ENCODE measurements at regions not wholly inside any gene's neighbourhood (a gene's known extent, or its start where the extent isn't known, plus 50 kb on each side); places are given as distances from the start of the nearest gene placed in this dataset.

GRCh38 chr2:111678651-111679050, 205.3 kb downstream of the ANAPC1 start:
- TF ChIP-seq PAX5 (IDR thresholded peaks at IDR 0.05; ENCODE audit: insufficient read depth, low read length, severe bottlenecking), result no peak
- no peak for TF ChIP-seq SPI1 (IDR thresholded peaks at IDR 0.05; ENCODE audit: low read depth, low read length)
- no peak for TF ChIP-seq POLR2A (IDR thresholded peaks at IDR 0.05; ENCODE audit: low read depth, low read length)
- no peak for TF ChIP-seq POU2F2 (IDR thresholded peaks at IDR 0.05; ENCODE audit: low read depth, low read length)
- no peak for TF ChIP-seq POLR2AphosphoS5 (IDR thresholded peaks at IDR 0.05; ENCODE audit: low read depth, low read length)
- no peak for TF ChIP-seq TAF1 (IDR thresholded peaks at IDR 0.05; ENCODE audit: low read depth, low read length)
- FAIRE-seq (no peak), DNase-seq (ENCODE audit: insufficient read length, low spot score) (no peak)

DNA sequence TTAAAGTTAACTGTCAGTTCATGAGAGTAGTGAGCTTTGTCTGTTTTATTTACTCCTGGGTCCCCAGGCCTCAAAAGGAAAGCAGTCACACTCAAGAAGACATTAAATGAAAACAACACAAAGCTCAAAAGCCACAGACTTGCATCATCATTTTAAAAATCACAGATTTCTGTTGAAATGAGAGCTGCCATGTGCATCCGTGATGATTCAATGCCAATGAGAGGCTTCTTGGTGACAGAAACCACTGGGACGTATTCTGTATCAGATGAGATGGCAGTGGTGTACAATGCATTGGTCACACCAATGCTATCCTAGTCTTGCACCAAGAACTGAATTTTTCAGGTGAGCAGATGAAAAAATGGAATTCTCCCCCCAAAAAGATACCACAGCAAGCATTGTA, 204.8 kb downstream of the ANAPC1 start:
- TF ChIP-seq POLR2AphosphoS5 (IDR thresholded peaks at IDR 0.05; ENCODE audit: low read depth, low read length), result no peak
- no peak for TF ChIP-seq POU2F2 (IDR thresholded peaks at IDR 0.05; ENCODE audit: low read depth, low read length)
- TF ChIP-seq TAF1 (IDR thresholded peaks at IDR 0.05; ENCODE audit: low read depth, low read length), result no peak
- TF ChIP-seq POLR2A (IDR thresholded peaks at IDR 0.05; ENCODE audit: low read depth, low read length), result no peak
- no peak for TF ChIP-seq SPI1 (IDR thresholded peaks at IDR 0.05; ENCODE audit: low read depth, low read length)
- TF ChIP-seq PAX5 (IDR thresholded peaks at IDR 0.05; ENCODE audit: insufficient read depth, low read length, severe bottlenecking), result no peak
- no peak for DNase-seq (ENCODE audit: insufficient read length, low spot score)
- FAIRE-seq, result no peak

GRCh38 chr2:111684611-111685010, 199.4 kb downstream of the ANAPC1 start:
- no peak for DNase-seq (ENCODE audit: insufficient read length, low spot score)
- no peak for FAIRE-seq
- no peak for TF ChIP-seq POLR2AphosphoS5 (IDR thresholded peaks at IDR 0.05; ENCODE audit: low read depth, low read length)
- TF ChIP-seq TAF1 (IDR thresholded peaks at IDR 0.05; ENCODE audit: low read depth, low read length), result no peak
- TF ChIP-seq SPI1 (IDR thresholded peaks at IDR 0.05; ENCODE audit: low read depth, low read length), result no peak
- no peak for TF ChIP-seq POU2F2 (IDR thresholded peaks at IDR 0.05; ENCODE audit: low read depth, low read length)
- TF ChIP-seq POLR2A (IDR thresholded peaks at IDR 0.05; ENCODE audit: low read depth, low read length), result no peak
- no peak for TF ChIP-seq PAX5 (IDR thresholded peaks at IDR 0.05; ENCODE audit: insufficient read depth, low read length, severe bottlenecking)

DNA sequence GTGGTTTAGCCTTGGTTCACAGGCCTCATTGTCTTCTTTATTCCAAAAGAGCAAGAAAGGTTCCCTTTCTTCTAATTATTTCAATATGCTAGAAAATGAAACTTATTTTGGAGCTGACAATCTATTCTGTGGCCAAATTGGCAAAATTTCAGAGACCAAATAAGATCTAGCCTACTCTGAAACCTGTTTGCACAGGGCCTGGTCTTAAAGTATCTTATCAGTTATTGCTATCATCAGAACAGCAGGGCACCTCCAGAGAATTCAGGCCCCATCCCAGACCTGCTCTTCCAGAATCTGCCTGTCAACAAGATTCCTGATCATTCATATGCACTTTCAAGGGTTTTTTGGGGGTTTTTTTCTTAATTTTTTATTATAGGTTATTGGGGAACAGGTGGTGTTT, 198.7 kb downstream of the ANAPC1 start:
- TF ChIP-seq POLR2AphosphoS5 (IDR thresholded peaks at IDR 0.05; ENCODE audit: low read depth, low read length), result no peak
- TF ChIP-seq PAX5 (IDR thresholded peaks at IDR 0.05; ENCODE audit: insufficient read depth, low read length, severe bottlenecking), result no peak
- no peak for TF ChIP-seq POU2F2 (IDR thresholded peaks at IDR 0.05; ENCODE audit: low read depth, low read length)
- TF ChIP-seq TAF1 (IDR thresholded peaks at IDR 0.05; ENCODE audit: low read depth, low read length), result no peak
- TF ChIP-seq POLR2A (IDR thresholded peaks at IDR 0.05; ENCODE audit: low read depth, low read length), result no peak
- TF ChIP-seq SPI1 (IDR thresholded peaks at IDR 0.05; ENCODE audit: low read depth, low read length), result no peak
- no peak for DNase-seq (ENCODE audit: insufficient read length, low spot score)
- no peak for FAIRE-seq

DNA sequence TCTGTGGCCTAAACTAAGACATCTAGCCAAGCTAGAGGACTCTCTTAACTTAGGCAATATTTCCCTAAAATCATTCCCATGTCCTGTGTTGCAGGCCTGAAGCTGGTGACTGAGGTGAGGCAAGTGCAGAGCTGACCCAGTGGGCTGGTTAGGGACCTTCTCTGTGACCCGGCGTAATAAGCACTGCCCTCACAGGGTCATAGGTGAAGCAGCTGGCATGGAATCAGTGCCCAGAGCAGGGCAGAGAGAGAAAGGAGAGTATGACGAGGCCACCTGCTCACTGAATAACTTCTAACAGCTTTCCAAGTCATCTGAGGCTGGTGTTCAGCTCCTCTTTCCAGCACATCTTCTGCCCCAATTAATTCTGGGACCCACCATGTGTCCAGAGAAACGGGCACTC, 197.0 kb downstream of the ANAPC1 start:
- FAIRE-seq (no peak), DNase-seq (ENCODE audit: insufficient read length, low spot score) (no peak)

GRCh38 chr2:111687911-111688310, 196.1 kb downstream of the ANAPC1 start:
- no peak for DNase-seq (ENCODE audit: insufficient read length, low spot score)
- TF ChIP-seq TAF1 (IDR thresholded peaks at IDR 0.05; ENCODE audit: low read depth, low read length) (no peak), SPI1 (IDR thresholded peaks at IDR 0.05; ENCODE audit: low read depth, low read length) (no peak), POLR2A (IDR thresholded peaks at IDR 0.05; ENCODE audit: low read depth, low read length) (no peak), PAX5 (IDR thresholded peaks at IDR 0.05; ENCODE audit: insufficient read depth, low read length, severe bottlenecking) (no peak)
- FAIRE-seq, result no peak

More for the DNA sequence above, 197.0 kb downstream of the ANAPC1 start:
- TF ChIP-seq POLR2AphosphoS5 (IDR thresholded peaks at IDR 0.05; ENCODE audit: low read depth, low read length), result no peak
- no peak for TF ChIP-seq SPI1 (IDR thresholded peaks at IDR 0.05; ENCODE audit: low read depth, low read length)
- no peak for TF ChIP-seq POU2F2 (IDR thresholded peaks at IDR 0.05; ENCODE audit: low read depth, low read length)
- no peak for TF ChIP-seq PAX5 (IDR thresholded peaks at IDR 0.05; ENCODE audit: insufficient read depth, low read length, severe bottlenecking)
- TF ChIP-seq TAF1 (IDR thresholded peaks at IDR 0.05; ENCODE audit: low read depth, low read length), result no peak
- no peak for TF ChIP-seq POLR2A (IDR thresholded peaks at IDR 0.05; ENCODE audit: low read depth, low read length)

- DNase-seq (ENCODE audit: insufficient read length, low spot score) (no peak), FAIRE-seq (no peak)
- TF ChIP-seq POU2F2 (IDR thresholded peaks at IDR 0.05; ENCODE audit: low read depth, low read length) (no peak), SPI1 (IDR thresholded peaks at IDR 0.05; ENCODE audit: low read depth, low read length) (no peak), PAX5 (IDR thresholded peaks at IDR 0.05; ENCODE audit: insufficient read depth, low read length, severe bottlenecking) (no peak), POLR2AphosphoS5 (IDR thresholded peaks at IDR 0.05; ENCODE audit: low read depth, low read length) (no peak), TAF1 (IDR thresholded peaks at IDR 0.05; ENCODE audit: low read depth, low read length) (no peak), POLR2A (IDR thresholded peaks at IDR 0.05; ENCODE audit: low read depth, low read length) (no peak)
Observed at GRCh38 chr2:111688482-111688881, 195.5 kb downstream of the ANAPC1 start.

- TF ChIP-seq POLR2AphosphoS5 (IDR thresholded peaks at IDR 0.05; ENCODE audit: low read depth, low read length) (no peak), POLR2A (IDR thresholded peaks at IDR 0.05; ENCODE audit: low read depth, low read length) (no peak), POU2F2 (IDR thresholded peaks at IDR 0.05; ENCODE audit: low read depth, low read length) (no peak), SPI1 (IDR thresholded peaks at IDR 0.05; ENCODE audit: low read depth, low read length) (no peak), TAF1 (IDR thresholded peaks at IDR 0.05; ENCODE audit: low read depth, low read length) (no peak), PAX5 (IDR thresholded peaks at IDR 0.05; ENCODE audit: insufficient read depth, low read length, severe bottlenecking) (no peak)
- DNase-seq (ENCODE audit: insufficient read length, low spot score) (no peak), FAIRE-seq (no peak)
Observed at GRCh38 chr2:111689174-111689573, 194.8 kb downstream of the ANAPC1 start.

DNA sequence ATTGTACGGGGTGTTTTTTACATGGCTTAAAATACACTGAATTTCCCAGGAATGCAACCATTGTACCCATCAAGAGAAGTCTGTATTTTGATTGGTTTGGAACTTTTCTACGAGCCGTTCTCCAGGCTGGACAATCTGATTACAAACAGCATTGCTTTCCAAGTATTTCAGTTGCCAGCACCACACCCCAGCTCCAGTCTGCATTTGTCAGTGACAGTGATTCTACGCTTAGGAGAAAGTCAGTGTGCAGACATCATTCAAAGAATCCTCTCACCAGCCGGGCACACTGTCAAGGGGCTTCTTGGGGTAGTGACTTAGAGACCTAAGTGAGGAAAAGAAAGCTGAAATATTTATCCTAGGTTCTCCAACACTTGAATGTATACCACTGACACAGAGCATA, 194.1 kb downstream of the ANAPC1 start:
- DNase-seq (ENCODE audit: insufficient read length, low spot score) (no peak), FAIRE-seq (no peak)
- TF ChIP-seq SPI1 (IDR thresholded peaks at IDR 0.05; ENCODE audit: low read depth, low read length), result no peak
- no peak for TF ChIP-seq POU2F2 (IDR thresholded peaks at IDR 0.05; ENCODE audit: low read depth, low read length)
- TF ChIP-seq POLR2A (IDR thresholded peaks at IDR 0.05; ENCODE audit: low read depth, low read length), result no peak
- TF ChIP-seq TAF1 (IDR thresholded peaks at IDR 0.05; ENCODE audit: low read depth, low read length), result no peak
- no peak for TF ChIP-seq POLR2AphosphoS5 (IDR thresholded peaks at IDR 0.05; ENCODE audit: low read depth, low read length)
- no peak for TF ChIP-seq PAX5 (IDR thresholded peaks at IDR 0.05; ENCODE audit: insufficient read depth, low read length, severe bottlenecking)

Data from GM12891 (cell line).